CD4-positive, alpha-beta T cell treated with Interleukin-4 for 4 hours (primary cell): ENCODE measurements at regions not wholly inside any gene's neighbourhood (a gene's known extent, or its start where the extent isn't known, plus 50 kb on each side); places are given as distances from the start of the nearest gene placed in this dataset.
"Not testable (repeated sequence)": the region's sequence is repeated elsewhere in the genome, so short reads cannot be mapped to it uniquely, and the experiment has no call there.

ENCODE experiments used
- DNase-seq: peaks from one replicate; pipeline ENCODE4 v3.0.0-alpha.2; 2020

DNA sequence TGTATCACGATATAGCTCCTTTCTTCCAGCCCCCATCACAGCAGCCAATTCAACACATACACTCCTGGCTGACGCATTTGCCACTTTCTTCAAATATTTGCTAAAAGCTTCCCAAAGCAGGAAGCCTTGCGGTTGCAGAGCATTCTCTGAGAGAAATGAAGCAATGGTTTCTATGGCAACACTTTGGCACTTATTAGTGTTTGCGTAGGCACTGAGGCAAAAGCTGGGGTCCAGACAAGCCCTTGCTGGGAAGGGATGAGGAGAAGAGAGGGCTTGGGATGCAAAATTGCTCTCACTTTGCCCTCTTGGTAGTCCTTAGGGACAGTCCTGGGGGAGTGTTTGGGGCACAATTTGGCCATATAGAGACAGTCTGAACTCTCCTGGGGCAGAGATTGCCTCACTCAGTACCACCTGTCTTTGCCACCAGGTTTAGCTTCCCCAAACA lies 55.0 kb upstream of the PAK3 start:
- DNase-seq, result peak; percentile 39

DNA sequence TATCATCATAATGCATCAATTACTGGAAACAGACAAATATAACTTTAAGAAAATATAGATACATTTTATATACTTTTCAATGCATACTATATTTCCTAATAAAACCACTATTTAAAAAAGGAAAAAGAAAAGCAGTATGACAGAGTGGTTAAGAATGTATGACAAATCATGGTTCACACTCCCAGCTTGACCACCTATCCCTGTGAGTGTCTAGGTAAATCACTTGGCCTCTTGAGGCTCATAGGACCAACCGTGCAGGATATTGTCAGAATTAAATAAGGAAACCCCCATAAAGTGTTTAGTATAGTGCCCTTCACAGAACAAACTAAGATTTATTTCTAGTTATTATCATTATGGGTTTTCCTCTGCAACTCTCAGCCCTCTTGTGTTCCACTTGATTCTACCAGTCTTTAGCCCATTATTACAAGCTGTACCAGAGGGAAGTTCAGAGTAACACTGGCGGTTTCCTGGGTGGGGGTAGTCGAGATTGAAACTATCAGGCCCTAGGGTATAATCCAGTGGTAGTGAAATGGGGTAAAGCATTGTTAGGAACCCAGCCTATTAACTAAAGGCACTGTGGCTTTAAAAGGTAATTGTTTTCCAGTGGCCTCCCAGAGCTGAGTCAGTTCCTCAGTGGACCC lies 55.5 kb upstream of the PAK3 start:
- DNase-seq, result no peak

- DNase-seq, result no peak
Measured at GRCh38 chrX:111039606-111040005, 56.4 kb upstream of the PAK3 start.

DNA sequence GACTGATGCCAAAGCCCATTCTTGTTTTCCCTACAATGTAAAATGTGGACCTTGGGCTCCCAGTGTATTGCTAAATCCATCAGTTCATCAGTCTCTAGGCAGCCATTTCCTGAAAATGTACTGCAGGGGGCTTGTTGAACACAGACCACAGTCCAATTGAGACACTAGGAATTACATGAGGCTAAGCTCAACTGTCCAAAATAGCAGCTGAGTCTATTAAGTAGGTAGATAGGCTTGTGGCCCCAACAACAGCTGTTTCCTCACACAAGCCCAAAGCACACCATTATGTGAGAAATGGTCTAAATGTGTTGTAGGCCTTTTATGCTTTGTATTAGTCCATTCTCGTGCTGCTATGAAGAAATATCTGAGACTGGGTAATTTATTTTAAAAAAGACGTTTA lies 60.0 kb upstream of the PAK3 start:
- no peak for DNase-seq

DNA sequence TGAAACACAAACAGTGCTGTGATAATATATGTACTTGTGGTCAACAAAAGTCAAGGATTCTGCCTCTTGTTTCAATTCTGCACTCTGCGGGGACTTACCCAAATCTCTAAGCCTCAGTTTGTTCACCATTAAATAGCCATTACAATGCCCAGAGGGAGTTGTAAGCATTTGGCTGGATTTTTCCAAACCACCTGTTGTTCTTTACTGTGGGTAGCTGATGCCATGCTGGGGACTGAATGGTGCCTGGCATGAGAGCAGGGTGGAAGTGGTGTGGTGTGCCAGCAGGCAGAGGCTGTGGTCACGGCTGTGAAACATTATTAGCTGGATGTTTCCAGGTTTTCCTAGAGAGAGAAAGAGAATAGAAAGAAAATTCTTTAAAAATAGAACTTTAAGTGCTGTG lies 60.7 kb upstream of the PAK3 start:
- DNase-seq, result no peak

DNA sequence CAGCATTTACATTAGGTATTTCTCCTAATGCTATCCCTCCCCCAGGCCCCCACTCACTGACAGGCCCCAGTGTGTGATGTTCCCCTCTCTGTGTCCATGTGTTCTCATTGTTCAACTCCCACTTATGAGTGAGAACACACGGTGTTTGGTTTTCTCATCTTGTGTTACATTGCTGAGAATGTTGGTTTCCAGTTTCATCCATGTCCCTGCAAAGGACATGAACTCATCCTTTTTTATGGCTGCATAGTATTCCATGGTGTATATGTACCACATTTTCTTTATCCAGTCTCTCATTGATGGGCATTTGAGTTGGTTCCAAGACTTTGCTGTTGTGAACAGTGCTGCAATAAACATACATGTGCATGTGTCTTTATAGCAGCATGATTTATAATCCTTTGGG lies 73.0 kb upstream of the PAK3 start:
- not testable (repeated sequence) for DNase-seq

DNA sequence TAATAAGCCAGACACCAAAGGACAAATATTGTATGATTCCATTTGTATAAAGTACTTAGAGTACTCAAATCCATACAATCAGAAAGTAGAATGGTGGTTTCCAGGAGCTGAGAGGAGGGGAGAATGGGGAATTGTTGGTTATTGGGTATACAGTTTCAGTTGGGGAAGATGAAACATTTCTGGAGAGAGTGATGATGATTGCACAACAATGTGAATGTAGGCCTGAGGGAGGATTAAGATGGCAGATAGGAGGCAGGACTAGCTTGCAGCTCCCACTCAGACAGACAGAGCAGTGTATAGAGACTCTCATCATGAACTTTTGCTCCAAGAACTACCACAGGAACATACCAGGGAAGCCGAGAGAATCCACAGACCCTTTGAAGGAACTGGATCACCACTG lies 75.7 kb upstream of the PAK3 start:
- DNase-seq, result no peak

DNA sequence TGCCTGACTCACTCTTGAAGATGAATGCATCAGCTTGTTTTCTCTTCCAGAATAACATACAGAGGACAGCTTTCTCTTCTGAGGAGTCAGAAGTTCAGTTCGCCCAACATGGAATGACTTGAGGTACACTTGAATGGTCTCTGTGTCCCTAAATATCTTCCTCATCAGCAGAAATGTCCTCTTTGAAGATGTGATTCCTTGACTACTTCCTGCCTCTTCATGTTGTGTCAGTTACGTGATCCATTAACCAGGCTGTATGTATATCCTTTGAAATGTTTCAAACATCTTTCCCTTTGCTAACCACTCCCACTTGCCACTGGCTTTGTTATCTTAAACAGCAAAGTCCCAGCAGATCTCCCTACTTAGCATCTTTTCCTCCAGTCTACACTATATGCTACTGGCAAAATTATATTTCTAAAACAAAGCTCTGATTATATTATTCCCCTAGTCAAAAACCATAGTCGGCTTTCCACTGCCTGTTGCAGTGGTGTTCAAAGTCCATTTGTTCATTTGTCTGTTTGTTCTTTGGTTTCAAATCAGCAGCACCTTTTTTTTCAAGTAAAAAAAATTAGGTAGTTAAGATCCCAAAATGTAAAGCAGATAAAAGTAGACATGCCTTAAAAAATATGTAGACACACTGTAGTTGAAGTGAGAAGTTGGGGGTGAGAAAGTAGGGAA lies 82.1 kb upstream of the PAK3 start:
- DNase-seq, result no peak

DNA sequence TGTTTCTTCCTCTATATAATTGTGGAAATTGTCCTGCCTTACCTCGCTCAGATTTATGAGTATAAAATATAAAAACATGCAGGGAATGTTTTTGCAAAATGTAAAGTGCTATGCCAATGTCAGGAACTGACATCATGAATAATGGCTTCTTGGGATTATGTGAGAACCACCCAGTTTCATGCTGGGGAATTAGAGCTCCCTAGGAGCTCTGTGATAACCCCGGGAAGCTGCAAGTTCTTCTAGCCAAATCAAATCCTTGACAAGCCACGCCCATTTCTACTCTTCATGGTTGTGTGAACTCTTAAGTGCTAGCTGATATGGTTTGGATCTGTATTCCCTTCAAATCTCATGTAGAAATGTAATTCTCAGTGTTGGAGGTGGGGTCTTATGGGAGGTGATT lies 85.9 kb upstream of the PAK3 start:
- DNase-seq, result no peak

GRCh38 chrX:111009256-111009655 lies 86.7 kb upstream of the PAK3 start:
- no peak for DNase-seq

- DNase-seq, result no peak
Measured at GRCh38 chrX:111008126-111008525, 87.9 kb upstream of the PAK3 start.

DNA sequence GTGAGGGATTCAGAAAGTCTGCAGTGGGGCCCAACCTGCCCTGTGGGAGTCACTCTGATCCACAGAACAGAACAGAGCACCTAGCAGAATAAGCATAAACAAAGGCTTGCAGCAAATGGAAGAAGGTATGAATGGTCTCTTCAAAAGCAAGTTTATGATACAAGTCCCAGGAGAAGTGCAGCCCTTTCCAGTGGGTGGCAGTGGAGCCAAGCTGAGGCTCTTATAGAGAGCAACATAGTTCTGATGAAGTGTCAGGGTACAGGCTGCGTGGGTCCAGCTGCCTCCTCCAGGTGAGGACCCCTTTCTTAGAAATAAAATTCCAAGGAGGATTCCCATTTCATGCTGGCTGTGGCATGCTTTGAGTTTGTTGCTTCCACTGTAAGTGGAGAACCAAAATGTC lies 88.8 kb upstream of the PAK3 start:
- no peak for DNase-seq

GRCh38 chrX:111006116-111006515 lies 89.9 kb upstream of the PAK3 start:
- no peak for DNase-seq

GRCh38 chrX:111005166-111005565 lies 90.8 kb upstream of the PAK3 start:
- DNase-seq, result no peak

GRCh38 chrX:111003118-111003517 lies 92.9 kb upstream of the PAK3 start:
- no peak for DNase-seq

- peak; percentile 22 for DNase-seq
Measured at GRCh38 chrX:110992611-110993010, 103.4 kb upstream of the PAK3 start.

DNA sequence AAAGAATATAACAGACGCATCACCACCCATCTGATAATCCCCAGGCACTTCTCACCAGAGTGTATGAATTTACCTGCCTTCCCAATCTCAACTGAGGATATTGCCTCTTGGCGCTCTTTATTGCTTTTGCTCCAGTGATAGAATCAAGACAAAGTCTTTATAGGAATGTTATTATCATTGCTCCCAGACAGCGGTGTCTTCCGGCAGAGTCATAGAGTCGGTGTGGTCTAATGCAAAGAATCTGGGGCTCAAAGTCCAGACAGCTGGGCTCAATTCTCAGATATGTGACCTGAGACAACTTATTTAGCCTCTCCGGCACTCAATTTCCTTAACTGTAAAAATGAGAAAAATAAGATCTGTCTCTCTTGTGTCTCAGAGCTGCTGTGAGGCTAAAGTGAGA lies 106.1 kb upstream of the PAK3 start:
- DNase-seq, result no peak

DNA sequence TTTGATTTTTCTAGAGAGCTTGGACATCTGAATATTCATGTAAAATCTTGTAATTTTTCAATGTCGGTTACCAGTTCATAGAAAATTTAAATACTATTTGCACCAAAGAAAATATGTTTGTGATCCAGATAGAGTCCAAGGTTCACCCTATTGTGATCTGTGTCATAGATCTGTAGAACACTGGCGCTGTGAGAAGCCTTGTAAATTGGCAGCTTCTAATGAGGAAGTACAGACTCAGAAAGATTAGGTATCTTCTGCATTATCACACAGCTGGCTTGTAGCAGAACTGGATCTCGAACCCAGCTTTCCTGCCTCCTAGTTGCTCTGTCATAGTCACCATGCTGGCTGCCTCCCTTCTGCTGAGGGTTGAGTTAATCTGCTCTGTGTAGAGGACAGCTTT lies 106.5 kb upstream of the PAK3 start:
- no peak for DNase-seq

DNA sequence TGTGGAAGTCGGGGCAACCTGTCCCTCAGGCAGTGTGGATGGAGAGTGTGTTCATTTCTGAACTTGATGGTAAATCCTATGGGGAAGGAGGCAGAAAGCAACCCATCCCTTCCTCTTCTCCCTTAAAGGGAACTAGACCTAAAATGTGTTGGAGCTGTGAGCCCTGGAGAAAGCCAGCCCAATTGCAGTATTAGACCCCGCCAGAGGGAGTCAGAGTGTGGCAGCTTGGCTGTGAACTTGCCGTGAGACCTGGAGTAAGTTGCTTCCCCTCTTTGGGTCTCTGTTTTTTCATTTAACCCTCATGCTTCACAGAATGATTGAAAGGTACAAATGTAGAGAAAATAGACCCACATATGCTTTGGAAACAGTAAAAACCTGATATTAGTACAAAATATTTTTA lies 108.7 kb upstream of the PAK3 start:
- no peak for DNase-seq

DNA sequence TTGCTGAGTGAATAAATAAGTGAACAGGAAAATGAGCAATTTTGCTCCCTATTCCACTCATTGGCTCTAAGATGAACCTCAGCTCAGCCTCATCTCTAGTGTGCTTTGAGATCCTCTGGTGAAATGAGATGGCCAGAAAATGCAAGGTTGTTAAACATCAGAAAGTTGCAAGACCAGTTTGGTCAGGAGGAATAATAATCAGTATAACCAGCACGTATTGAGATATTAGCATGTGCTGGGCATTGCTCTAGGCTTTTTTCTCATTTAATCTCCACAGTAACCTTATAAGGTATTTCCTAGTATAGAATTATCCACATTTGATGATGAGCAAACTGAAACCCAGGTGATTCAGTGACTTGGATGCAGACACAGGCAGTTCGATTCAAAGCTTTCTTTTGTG lies 110.5 kb upstream of the PAK3 start:
- no peak for DNase-seq

DNA sequence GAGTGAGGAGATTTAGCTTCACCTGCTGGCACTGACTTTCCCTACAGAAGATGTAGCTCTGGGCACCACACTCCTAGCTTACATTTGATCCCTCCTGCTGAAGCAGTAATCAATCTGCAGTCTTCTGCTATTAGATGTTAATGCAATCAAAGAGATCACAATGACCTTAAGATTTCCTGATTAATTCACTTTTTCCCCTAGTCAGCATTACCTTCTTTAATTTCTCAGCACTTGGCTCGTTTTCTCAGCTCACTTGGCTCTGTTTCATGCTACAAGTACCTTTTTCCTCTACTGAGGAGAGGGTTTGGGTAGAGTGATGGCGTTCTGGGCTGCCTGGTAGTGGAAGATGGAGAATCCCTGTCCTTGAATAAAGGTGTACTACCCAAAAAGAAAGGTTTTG lies 113.0 kb upstream of the PAK3 start:
- DNase-seq, result no peak

DNA sequence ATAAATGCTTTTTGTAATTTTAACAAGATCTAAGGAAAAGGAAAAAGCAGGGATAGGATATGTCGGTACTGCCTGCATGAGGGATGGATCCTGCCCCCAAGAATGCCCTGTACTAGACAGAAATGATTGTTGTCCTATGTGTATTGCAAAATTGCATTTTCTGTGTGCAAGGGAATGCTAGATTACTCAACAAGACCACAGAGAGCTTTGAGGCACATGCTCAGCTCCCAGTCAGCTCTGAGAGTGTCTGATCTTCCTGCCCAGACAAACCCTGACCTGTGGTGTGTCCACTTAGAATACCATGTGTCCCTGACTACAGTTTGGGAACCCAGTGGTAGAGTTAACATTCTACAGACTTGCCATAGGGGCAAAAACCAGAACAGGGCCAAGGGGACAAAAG lies 129.2 kb upstream of the PAK3 start:
- no peak for DNase-seq

- no peak for DNase-seq
Measured at GRCh38 chrX:110966091-110966454, 129.9 kb upstream of the PAK3 start.

DNA sequence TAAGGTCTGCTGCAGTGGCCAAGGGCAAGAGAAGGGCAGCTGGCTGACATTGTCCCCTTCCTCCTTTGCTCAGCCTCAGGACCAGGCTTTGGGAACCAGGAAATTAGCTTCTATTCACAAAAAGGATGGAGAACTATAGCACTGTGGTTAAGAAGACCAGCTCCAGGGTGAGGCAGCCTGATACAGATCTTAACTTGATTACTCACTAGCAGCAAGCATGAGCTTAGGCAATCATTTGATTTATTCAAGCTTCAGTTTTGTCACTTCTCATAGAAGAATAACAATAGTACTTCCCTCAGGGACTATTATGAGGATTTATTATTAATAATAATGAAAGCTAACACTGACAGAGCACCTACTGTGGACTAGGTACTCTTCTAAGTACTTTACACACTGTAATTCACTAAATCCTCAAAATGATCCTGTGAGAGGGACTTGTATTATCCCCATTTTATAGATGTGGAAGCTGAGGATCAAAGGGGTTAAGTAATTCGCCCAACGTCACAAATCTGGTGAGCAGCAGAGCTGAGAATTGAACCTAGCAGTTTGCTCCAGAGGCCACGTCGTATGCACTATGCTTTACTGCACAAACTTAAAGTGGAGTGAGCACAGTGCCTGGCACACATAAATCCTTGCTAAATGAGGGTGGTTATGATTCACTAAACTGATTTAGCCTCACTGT lies 130.4 kb upstream of the PAK3 start:
- DNase-seq, result no peak

- DNase-seq, result no peak
Measured at GRCh38 chrX:110964786-110965185, 131.2 kb upstream of the PAK3 start.
